GM20431 (cell line): ENCODE measurements at regions not wholly inside any gene's neighbourhood (a gene's known extent, or its start where the extent isn't known, plus 50 kb on each side); places are given as distances from the start of the nearest gene placed in this dataset.
"Not testable (repeated sequence)": the region's sequence is repeated elsewhere in the genome, so short reads cannot be mapped to it uniquely, and the experiment has no call there.

Source experiments
- in situ Hi-C: fragments of 300-500 bp; cut with MseI, MboI; formaldehyde crosslinking; loops from one replicate; pipeline ENCODE4 v1.15.0; 2020; ENCODE audit warnings: low sequenced_read_pairs; ENCODE audit not compliant: unreplicated experiment

DNA sequence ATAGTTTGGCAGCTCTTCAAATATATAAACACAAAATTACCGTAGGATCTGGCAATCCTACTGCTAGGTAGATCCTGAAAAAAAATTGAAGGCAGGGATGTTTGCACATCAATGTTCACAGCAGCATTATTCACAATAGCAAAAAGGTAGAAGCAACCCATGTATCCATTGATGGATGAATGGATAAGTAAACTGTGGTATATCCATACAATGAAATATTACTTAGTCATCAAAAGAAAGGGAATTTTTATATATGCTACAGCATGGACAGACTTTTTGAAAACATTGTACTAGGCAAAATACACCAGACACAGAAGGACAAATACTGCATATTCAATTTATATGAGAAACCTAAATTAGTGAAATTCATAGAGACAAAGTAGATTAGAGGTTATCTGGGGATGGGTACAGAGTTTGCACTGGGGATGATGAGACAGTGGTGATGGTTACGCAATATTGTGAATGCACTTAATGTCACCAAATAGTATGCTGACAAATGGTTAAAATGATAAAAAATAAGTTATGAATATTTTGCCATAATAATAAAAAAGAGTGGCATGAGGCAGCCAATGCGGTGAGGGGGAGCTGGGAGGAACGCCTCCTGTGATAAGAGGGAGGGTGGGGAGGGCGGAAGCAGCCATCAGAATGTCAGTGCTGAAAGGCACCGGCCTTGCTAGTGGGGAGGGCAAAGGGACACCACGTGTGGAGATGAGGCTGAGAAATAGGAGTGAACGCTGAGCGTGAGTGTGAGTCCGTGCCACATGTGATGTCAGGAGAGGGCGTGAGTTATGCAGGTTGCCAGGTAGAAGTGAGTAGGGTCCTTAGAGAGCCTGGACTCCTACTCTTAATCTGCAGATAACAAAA, 386.1 kb upstream of the PODXL start:
- in situ Hi-C loops: no loop called here

DNA sequence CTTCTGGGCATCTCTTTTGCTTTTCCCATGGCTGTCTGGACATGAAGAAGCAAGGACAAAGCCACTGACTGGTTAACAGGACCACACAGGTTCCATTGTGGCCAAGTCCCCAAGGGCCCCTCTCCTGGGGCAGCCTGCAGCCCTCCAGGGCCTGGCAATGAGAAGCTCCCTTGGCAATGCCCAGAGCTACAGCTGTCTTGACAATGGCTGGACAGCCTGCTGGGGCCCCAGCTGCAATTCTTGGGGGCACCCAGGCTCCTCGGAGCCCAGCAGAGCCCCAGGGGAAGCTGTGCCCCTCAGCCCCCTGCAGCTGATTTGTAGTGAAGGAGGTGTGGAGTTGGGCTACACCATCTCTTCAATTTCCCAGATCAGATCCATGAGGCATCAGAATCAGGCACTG, 384.9 kb upstream of the PODXL start:
- in situ Hi-C loops: no loop called here

DNA sequence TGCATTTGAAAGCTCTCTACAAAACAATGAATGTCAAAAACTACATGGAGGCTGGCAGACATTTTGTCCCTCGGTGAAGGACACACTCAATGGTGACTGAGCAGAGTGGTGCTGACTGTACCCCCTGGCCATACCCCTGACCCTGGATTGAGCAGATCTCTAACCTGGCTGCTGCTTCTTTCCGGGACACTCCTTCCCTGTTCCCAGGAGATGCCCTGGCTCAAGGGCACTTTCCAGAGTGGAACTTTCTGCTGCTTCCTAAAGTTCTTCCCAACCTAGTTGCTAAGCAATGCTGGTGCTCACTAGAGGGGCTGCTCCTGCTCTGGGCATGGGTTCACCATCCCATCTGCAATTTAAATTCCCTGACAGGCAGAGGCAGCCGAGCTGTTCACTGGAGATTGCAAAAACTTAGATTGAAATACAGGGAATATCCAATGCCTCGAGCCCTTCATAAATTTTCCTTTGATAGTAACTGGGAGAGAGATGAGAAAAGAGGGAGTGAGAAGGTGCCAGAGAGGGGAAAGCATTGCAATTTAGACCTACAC, 384.3 kb upstream of the PODXL start:
- in situ Hi-C loops: no loop called here

DNA sequence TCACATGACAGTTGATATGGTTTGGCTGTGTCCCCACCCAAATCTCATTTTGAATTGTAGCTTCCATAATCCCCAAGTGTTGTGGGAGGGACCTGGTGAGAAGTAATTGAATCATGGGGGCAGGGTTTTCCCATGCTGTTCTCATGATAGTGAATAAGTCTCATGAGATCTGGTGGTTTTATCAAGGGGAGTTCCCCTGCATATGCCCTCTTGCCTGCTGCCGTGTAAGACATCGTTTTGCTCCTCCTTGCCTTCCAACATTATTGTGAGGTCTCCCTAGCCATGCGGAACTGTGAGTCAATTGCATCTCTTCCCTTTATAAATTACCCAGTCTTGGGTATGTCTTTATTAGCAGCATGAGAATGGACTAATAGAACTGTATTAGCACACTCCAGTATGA, 382.4 kb upstream of the PODXL start:
- in situ Hi-C loops: not testable (repeated sequence)

DNA sequence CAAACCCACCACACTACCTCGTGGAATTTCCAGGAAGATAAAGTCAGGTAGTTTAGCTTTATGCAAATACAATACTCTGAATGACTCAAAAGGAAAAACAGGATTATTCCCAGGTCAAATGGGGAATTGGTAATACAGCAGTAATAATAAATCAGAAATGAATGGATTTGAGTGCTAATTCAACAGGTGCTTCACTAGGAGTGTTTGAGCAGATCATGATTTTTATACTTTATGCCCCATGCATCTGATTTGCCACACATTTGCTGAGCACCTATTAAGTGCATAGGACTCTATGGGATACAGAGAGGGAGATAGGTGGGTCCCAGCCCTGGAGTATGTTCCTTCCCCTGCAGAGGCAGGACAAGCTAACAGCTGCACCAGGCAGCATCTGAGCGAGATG, 381.4 kb upstream of the PODXL start:
- in situ Hi-C loops: no loop called here

DNA sequence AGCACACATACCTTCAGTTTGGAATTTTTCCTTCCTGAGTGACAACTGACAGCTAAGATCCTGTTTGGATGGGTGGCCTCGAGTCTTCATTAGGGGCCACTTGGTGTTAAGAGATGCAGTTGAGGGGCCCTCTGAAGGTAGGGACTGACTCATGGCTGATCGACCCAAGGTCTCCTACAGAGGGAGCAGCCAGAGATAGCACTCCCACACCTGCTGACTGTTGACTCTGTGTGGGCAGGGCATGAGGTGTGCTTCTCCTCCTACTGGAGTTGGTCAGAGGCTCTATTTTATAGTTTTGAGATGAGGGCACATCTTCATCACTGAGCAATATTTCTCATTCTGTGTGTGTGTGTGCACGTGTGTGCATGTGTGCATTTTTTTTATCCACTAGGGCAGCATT, 378.8 kb upstream of the PODXL start:
- in situ Hi-C loops: no loop called here

DNA sequence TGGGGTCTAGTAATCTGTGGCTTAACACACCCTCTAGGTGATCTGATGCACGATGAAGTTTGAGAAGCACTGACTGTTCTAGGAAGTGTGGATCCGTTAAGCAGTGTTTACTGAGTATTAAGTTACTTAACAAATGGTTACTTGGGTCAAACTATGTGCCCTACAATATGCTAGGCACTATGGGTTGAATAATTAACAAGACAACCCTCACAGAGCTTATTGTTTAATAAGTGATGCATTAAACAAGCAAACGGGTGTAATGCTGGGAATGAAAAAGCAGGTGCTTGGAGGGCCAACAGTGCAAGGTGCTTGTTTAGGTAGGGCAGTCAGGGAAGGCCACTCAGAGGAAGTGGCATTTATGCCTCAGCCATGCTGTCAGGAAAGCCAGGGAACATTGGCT, 378.0 kb upstream of the PODXL start:
- in situ Hi-C loops: no loop called here

DNA sequence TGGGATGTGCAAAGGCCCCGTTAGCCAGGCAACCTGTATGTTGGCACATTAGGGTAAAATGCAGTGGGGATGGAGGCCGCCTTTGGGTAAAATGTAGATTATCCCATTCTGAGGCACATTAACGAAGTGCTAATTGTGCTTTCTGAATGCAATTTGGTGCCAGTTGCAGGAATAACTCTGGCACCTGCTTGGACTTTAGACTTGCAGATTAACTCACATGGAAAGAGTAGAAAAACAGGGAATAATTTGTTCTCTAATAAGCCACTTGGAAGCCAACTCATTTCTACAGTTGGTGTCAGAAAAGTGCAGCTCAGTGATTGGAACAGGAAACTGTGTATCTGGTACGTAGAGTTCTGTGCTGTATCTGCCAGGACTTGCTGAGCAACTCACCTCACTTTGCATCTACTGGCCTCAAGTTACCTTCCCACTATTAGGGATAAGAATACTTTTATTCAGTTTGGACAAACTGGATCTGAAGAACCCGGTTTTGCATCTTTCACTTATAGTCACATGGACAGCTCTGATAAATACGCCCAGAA, 377.4 kb upstream of the PODXL start:
- in situ Hi-C loops: no loop called here

DNA sequence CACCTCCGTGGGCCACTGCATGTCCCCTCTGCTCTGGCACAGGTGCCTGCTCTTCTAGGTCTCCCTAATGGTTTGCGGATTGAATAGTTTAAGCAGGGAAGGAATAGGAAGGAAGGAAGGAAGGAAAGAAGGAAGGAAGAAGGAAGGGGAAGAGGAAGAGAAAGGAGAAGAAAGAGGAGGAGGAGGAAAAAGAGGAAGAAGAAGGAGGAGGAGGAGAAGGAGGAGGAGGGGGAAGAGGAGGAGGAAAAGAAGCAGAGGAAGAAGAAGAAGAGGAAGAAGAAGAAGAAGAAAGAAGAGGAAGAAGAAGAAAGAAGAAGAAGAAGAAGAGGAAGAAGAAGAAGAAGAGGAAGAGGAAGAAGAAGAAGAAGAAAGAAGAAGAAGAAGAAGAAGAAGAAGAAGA, 376.8 kb upstream of the PODXL start:
- in situ Hi-C loops: not testable (repeated sequence)

DNA sequence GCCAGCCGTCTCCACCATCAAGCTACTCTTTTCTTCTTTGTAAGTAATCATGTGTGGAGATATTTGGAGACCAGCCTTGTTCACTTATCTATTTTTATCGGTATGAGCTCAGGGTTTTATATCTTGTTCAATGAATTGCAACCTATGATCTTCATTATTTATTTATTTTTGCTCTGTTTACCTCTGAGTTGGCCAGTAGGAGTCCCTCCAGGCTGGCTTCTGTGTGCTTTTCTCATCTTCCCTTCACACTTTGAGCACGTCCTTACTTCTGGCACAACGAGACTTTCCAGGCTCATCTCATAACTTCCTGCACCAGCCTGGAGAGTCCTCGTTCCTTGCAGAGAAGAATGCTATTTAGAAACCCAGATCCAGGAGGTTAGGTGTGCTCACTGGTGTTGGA, 375.8 kb upstream of the PODXL start:
- in situ Hi-C loops: no loop called here

DNA sequence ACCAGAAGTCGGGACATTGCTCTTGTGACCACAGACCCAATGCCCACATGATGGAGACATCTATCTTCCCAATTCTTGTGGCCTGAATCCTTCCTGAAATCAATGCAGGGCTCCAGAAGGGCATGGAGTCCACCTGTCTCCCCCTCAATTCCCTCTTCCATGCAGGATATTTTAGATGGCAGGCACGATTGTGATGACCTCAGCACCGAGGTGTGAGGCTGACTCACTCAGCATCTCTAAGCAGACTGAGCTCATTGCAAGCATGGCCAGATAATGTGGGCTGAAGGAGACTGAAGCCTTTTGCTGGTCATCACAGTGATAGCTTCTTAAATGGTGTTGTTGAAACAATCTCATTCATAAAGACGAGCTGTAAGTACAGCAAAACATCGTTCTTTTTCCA, 374.9 kb upstream of the PODXL start:
- in situ Hi-C loops: no loop called here

DNA sequence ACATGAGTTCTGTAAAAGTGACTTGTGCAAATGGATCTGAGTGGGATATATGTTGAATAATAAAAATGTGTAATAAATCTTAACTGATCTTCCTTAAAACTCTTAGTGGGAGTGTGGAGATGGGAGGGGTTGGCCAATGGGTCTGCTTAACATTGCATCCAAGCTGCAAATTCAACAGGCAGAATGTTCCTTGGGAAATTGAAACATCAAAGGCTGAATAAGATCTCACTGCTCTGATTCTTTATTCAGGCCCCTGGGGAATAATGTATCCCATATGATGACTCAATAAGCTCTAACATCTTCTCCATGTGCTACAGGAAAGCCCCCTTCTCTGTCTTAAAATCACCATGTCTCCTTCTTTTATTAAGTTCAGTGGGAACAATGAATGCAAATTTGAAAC, 373.2 kb upstream of the PODXL start:
- in situ Hi-C loops: no loop called here

DNA sequence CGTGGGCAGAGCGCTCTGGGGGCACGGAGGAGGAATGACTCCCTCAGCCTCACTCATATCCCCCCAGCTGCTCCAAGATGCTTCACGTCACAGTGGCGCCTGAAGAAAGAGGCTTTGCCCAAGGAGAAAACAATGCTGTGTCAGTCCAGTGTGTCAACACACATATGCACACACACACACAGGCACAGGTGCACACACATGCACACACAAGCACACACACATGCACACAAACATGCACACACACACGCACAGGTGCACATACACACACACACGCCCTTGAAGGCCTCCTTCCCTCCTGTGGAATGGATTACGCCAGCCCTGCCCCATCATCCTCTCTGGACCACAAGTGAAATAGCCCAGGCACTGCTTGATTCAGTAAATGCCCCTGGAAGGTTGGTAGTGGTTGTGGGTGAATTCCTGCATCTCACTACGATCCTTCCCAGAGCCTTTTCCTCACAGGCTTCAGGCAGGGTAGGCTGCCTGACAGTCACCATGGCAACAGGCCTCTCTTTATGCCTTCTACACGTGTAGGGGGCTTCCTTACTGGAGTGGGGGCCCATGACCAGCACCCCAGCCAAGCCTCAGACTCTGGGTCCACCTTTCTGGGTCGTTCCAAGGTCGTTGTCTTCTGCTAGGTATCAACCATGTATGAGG, 371.5 kb upstream of the PODXL start:
- in situ Hi-C loops: no loop called here

DNA sequence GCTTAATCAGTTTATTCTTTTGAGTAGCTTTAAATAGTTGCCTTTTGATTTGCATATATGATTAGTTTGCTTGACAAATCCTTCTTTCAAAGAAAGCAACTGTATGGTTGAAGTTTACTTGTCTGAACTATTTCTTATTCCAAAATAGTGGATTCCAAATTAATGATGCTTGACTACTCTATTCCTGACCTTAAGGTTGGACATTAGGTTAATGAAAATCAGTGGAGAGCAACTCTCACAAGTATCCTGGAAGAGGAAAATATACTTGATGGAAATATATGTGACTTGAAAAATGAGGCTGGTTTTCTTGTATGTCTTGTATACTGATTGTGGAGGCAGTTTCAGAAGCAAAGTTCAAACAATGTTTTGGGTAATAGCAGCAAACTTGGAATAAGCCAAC, 369.2 kb upstream of the PODXL start:
- in situ Hi-C loops: no loop called here

DNA sequence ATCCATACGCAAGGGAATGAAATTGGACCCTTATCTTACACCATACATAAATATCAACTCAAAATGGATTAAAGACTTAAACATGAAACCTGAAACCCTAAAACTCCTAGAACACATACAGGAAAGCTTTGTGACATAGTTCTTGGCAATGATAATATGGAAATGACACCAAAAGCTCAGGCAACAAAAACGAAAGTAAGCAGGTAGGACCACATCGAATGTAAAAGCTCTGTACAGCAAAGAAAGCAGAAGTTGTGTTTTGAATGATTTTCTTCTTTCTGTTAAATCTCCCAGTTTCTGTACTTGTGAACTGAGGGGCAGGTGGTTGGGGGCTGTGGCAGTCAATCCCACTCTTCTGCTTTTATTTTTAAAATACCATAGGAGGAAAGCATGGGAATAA, 368.4 kb upstream of the PODXL start:
- in situ Hi-C loops: no loop called here

DNA sequence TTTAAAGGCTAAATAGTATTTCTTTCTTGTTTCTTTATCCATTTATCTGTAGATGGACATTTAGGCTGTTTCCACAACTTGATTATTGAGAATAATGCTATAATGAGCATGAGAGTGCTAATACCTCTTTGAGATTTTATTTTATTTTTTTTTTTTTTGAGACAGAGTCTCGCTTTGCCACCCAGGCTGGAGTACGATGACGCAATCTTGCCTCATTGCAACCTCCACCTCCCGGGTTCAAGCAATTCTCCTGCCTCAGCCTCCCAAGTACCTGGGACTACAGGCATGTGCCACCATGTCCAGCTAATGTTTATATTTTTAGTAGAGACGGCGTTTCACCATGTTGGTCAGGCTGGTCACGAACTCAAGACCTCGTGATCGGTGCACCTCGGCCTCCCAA, 366.5 kb upstream of the PODXL start:
- in situ Hi-C loops: not testable (repeated sequence)

DNA sequence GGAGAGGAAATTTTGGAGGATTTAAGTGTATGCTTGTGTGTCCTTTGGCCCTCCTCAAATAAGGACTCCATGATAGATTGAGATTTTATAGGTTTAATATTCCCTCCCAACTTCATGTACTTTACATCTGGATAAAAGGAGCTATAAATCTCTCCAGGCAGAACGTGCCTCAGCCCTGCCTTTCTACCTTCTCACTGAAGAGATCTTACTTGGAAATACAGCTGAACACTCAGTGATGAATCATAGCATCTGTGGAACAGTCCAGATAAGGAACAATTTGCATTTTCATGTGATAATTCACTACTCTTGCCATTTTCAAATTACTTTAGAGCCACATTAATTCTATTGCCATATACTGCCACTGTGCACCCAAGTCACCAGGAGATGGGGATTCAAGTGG, 364.6 kb upstream of the PODXL start:
- in situ Hi-C loops: no loop called here

DNA sequence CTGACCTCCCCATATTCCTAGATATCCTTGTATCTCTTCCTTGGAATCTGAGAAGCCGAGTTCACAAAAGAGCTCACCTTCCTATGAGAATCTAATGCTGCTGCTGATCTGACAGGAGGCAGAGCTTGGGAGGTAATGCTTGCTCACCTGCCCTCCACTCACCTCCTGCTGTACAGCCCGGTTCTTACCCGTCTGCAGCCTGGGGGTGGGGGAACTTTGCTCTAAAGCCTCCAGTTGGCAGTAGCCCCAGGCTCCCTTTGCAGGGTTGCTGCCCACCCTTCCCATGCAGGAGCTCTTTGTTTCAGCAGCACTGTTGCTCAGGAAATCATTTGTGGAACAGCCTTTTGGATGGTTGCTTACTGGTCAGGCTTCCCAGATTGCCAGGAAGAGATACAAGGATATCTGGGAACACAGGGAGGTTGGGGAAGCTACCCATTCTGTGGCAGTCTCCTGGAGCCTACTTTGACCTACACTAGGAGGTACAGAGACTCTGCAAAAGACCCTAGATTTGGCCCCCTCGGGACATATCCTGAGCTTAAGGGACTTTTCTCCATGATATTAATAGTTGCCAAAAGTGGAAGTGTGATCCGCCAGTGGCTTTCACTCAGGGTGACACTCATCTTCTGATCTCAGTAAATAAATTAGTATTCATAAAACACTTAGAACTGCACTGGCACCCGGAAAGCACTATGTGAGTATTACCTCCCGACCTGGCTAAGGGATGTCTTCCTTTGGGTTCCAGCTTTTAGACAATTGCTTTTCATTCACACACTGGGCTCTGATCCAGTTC, 363.7 kb upstream of the PODXL start:
- in situ Hi-C loops: no loop called here

DNA sequence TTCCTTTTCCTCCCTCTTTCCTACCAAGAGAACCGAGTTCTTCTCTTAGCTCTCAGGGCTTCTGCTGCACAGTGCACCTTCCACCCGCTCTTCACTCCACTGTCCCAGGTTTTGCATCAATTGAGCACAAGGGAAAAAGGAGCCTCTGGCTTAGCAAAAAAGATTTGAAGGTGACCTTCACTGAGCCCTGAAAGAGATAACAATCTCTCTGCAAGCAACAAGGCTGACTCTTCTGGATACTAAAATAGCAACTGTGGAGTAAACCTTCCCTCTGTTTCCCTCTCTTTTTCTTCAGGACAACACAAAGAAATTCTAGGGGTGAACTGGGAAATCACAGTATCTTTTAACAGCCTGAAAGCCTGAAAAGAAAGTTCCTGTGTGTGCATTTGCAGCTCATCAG, 354.7 kb upstream of the PODXL start:
- in situ Hi-C loops: no loop called here

DNA sequence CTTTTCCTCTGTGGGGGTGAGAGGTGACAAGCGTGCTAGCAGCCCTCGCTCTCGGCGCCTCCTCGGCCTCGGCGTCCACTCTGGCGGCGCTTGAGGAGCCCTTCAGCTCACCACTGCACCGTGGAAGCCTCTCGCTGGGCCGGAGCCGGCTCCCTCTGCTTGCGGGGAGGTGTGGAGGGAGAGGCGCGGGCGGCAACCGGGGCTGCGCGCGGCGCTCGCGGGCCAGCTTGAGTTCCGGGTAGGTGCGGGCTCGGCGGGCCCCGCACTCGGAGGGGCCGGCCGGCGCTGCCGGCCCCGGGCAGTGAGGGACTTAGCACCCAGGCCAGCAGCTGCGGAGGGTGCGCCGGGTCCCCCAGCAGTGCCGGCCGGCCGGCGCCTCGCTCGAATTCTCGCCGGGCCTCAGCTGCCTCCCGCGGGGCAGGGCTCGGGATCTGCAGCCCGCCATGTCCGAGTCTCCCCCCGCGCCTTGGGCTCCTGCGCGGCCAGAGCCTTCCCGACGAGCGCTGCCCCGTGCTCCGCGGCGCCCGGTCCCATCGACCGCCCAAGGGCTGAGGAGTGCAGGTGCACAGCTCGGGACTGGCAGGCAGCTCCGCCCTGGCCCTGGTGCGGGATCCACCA, 352.8 kb upstream of the PODXL start:
- in situ Hi-C loops: no loop called here
